A673 (cell line): ENCODE measurements at regions not wholly inside any gene's neighbourhood (a gene's known extent, or its start where the extent isn't known, plus 50 kb on each side); places are given as distances from the start of the nearest gene placed in this dataset.

ENCODE experiments used
- CTCF ChIP-seq: fragments of 300-800, 200-600 bp; sonication (generic); conservative IDR thresholded peaks from 2 replicates; pipeline ENCODE4 v1.5.1; 2017; ENCODE audit warnings: low read depth, mild to moderate bottlenecking, antibody characterized with exemption, low read length, moderate library complexity, mixed read lengths
- EZH2 ChIP-seq: fragments of 200-600 bp; sonication (generic); IDR thresholded peaks from 2 replicates; pipeline ENCODE4 v1.6.1; 2017; ENCODE audit warnings: borderline replicate concordance, low read depth, mild to moderate bottlenecking, mixed read lengths, antibody characterized with exemption, low read length; ENCODE audit not compliant: poor library complexity, severe bottlenecking

DNA sequence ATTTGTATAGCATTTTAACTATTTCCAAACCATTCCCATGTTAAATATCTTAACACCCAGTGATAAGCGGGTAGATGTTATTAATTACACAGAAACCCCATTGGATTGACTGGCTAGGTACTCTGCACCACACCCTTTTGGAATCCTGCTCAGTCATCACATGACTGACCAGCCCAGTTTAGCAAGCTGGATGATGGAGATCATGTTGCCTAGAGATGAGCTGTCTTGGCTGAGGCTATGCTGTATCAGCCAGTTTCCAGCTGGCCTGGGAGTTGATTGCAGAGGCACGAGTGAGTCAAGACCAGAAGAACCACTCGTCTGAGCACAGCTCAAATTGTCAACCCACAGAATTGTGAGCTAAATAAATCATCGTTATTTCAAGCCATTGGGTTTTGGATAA, 124.6 kb downstream of the ZNF621 start:
- TF ChIP-seq CTCF (no peak), EZH2 (no peak)
